ENCODE measurements at regions not wholly inside any gene's neighbourhood (a gene's known extent, or its start where the extent isn't known, plus 50 kb on each side); places are given as distances from the start of the nearest gene placed in this dataset.

- Histone ChIP-seq H3K36me3 (no peaks in the 10 kb centered on the region), H3K4me1 (no peaks in the 10 kb centered on the region), H3K27me3 (no peaks in the 10 kb centered on the region), H3K4me3 (ENCODE audit: low read depth, low read length) (no peak overlapping the region), H3K9me3 (no peaks in the 10 kb centered on the region; the same call in 1 of the 2 replicates)
- no peak for DNase-seq
- TF ChIP-seq CTCF (IDR thresholded peaks at IDR 0.05; ENCODE audit: low read depth, low read length): no peak
These were observed 95.8 kb upstream of the ZNF716 start for GRCh38 chr7:57354195-57354594.

GRCh38 chr7:57354679-57355338 is 95.2 kb upstream of the ZNF716 start:
- H3K27me3 ChIP-seq: no peaks in the 10 kb centered on the region
- H3K4me3 ChIP-seq (ENCODE audit: low read depth, low read length): no peak overlapping the region
- H3K36me3 ChIP-seq: no peaks in the 10 kb centered on the region
- no peaks in the 10 kb centered on the region for H3K4me1 ChIP-seq
- H3K9me3 ChIP-seq: no peaks in the 10 kb centered on the region; the same call in 1 of the 2 replicates
- no peak for DNase-seq
- TF ChIP-seq CTCF (IDR thresholded peaks at IDR 0.05; ENCODE audit: low read depth, low read length): no peak

GRCh38 chr7:57361406-57361805 is 88.6 kb upstream of the ZNF716 start:
- no peaks in the 10 kb centered on the region for H3K4me1 ChIP-seq
- no peaks in the 10 kb centered on the region for H3K9me3 ChIP-seq
- TF ChIP-seq CTCF (IDR thresholded peaks at IDR 0.05; ENCODE audit: low read depth, low read length): no peak
- no peaks in the 10 kb centered on the region for H3K36me3 ChIP-seq
- H3K4me3 ChIP-seq (ENCODE audit: low read depth, low read length): no peak overlapping the region
- DNase-seq: no peak
- no peaks in the 10 kb centered on the region for H3K27me3 ChIP-seq

GRCh38 chr7:57362868-57363267 is 87.1 kb upstream of the ZNF716 start:
- no peak for TF ChIP-seq CTCF (IDR thresholded peaks at IDR 0.05; ENCODE audit: low read depth, low read length)
- H3K9me3 ChIP-seq: no peaks in the 10 kb centered on the region; the same call in 1 of the 2 replicates

GRCh38 chr7:57363321-57363720 is 86.7 kb upstream of the ZNF716 start:
- no peak for TF ChIP-seq CTCF (IDR thresholded peaks at IDR 0.05; ENCODE audit: low read depth, low read length)
- no peaks in the 10 kb centered on the region for H3K36me3 ChIP-seq
- no peak for DNase-seq
- no peaks in the 10 kb centered on the region; the same call in 1 of the 2 replicates for H3K9me3 ChIP-seq
- no peak overlapping the region for H3K4me3 ChIP-seq (ENCODE audit: low read depth, low read length)
- H3K27me3 ChIP-seq: no peaks in the 10 kb centered on the region
- H3K4me1 ChIP-seq: no peaks in the 10 kb centered on the region

More at GRCh38 chr7:57362868-57363267, 87.1 kb upstream of the ZNF716 start:
- DNase-seq: no peak
- Histone ChIP-seq H3K27me3 (no peaks in the 10 kb centered on the region), H3K4me1 (no peaks in the 10 kb centered on the region), H3K4me3 (ENCODE audit: low read depth, low read length) (no peak overlapping the region), H3K36me3 (no peaks in the 10 kb centered on the region)

GRCh38 chr7:57364933-57365710 is 84.9 kb upstream of the ZNF716 start:
- H3K27me3 ChIP-seq: no peaks in the 10 kb centered on the region
- no peaks in the 10 kb centered on the region for H3K4me1 ChIP-seq
- no peak for DNase-seq
- TF ChIP-seq CTCF (IDR thresholded peaks at IDR 0.05; ENCODE audit: low read depth, low read length): no peak
- no peaks in the 10 kb centered on the region; the same call in 1 of the 2 replicates for H3K9me3 ChIP-seq
- H3K36me3 ChIP-seq: no peaks in the 10 kb centered on the region
- H3K4me3 ChIP-seq (ENCODE audit: low read depth, low read length): no peak overlapping the region
